DMS153 (cell line): ENCODE measurements at regions not wholly inside any gene's neighbourhood (a gene's known extent, or its start where the extent isn't known, plus 50 kb on each side); places are given as distances from the start of the nearest gene placed in this dataset.

Experiments used
- DNase-seq: peaks from one replicate; lab custom pipeline; 2025; lab: John Stamatoyannopoulos, UW

DNA sequence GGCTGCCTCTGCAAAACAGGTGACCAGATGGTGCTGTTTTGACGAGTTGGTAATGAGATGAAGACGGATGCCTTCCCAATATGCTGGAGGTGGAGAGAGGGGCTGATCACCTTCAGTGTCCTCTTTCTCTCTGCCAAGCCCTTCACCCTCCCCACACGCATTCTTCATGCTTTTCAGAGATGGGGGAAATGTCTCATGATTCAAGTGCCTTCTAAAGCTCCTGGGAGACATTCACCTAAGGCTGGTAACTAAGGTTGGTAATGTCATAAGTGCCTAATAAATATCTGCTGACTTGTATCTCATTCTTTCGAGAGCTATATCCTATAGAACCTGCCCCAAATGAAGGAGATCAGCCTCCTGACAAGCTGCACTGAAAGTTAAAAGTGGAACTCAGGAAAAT, 86.2 kb upstream of the MBNL2 start:
- DNase-seq: no peak

DNA sequence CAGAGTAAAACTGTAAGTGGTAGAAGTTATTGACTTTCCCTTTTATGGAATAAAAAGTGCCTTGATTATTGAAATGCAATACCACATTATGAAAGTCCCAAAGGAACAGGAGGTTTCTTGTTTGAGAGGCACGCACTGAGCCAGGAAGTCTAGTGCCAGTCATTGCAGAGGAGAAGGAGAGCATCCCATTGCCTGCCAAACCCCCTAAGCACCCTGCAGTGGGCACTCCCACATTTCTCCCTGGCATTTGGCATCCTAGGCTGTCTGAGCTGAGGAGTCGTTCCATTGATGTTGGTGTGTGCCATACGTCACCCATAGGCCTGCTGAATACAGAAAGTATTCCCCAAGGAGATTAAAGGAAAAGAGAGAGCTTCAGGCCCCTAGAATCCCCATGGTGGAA, 85.7 kb upstream of the MBNL2 start:
- no peak for DNase-seq

DNA sequence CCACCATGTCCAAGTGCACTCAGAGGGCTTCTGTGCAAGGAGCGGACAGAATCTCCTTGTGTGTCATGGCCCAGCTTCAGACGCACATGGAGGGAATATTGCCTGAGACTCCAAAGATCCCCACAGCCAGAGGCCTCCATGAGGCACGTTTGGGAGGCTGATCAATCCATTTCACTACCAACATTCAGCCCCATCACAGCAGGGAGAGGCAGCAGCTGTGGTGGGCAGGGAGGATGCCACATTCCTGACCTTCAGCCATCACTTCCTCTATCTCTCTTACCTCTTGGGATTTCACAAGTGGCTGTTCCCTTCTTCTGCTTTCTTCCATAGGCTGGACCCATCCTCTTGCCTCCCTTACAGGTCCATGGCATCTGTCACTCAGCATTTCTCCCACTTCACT, 82.4 kb upstream of the MBNL2 start:
- DNase-seq: no peak

DNA sequence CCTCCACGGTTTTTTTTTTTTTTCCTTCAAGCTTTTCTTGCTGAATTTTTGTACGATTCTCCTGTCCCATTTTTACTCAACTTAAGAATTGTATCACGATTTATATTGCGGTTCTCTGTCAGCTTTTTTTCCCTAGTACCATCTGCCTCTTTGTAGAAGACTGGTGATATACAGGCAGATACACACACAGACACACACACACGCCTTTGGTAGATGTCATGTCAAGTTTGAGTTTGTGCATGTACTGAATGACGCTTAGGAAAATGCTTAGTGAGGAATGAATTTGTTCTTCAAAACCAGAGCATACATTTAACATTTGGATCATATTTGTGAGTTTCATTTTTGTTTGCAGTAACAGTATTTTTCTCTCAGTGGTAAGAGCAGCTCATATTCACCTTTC, 82.0 kb upstream of the MBNL2 start:
- no peak for DNase-seq

DNA sequence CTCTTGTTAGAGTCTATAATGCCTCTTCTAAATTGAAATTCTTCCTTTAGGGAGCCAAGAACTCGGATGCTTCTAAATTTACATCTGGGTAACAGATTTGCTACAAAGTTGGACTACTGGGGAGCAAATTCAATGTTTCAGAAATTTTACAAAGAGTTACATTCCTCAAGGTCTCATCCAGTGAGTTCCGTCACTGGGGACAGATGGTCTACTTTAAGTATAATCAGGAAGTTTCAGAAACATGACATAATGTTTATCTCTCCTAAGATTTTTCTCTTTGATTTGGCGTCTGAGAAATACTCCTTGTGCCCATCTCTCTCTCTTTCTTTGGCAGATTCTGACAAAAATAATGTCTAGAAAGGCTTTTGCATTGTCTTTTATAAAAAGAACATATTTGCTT, 81.5 kb upstream of the MBNL2 start:
- DNase-seq: no peak

DNA sequence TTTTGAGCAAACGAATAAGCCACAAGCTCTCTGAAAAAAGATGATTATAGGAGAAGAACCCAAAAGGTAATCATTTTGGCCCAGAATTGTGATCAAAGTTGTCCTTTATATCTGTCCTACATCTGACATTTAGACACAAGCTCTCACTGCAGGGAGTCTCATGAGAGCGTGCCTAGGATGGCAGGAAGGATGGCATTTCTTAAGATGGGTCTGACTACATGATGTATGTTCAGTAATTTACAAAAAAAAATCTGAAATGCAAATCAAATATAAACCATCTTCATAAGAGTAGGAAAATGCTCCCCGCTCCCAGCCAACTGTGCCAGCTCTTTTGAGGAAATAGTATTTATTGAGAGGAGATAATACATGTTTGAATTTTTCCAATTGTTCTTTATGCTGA, 81.0 kb upstream of the MBNL2 start:
- DNase-seq: no peak

DNA sequence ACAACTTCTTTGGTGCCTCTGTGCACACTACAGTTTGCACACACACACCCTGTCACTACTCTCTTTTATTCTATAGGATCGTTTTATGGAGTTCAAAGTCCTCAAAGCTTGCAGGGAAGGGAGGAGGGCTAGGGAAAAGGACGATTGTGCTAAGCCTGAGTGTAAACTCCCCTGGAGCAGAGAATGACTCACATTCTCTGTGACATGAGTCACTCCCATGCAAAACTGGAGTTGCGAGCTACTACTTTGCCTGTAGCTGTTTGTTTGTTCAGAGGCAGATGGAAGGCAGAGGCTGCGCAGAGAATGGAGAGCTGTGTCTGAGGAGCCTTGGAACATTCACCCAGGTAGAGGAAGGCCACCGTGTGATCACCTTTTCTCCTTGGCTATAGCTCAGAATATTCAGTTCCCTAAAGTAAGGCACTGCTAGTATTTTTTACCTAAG, 80.5 kb upstream of the MBNL2 start:
- DNase-seq: peak; percentile 81

DNA sequence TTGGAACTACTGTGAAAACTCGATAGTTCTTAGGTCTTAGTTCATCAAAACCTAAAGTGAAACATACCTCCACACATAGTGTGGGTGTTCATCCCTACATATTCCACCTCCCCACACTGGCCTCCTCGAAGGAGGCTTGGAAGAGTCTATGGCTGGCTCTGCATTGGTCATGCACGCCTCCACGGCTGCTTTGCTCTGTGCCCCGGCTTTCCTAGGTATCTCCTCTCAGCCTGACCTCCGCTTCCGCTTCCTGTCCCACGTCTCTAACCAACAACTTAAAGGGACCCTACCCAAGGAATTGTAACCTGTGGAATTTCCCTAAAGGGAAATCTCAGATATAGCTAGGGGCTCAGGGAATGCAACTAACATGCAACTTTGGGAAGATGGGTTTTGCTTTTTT, 79.7 kb upstream of the MBNL2 start:
- no peak for DNase-seq

DNA sequence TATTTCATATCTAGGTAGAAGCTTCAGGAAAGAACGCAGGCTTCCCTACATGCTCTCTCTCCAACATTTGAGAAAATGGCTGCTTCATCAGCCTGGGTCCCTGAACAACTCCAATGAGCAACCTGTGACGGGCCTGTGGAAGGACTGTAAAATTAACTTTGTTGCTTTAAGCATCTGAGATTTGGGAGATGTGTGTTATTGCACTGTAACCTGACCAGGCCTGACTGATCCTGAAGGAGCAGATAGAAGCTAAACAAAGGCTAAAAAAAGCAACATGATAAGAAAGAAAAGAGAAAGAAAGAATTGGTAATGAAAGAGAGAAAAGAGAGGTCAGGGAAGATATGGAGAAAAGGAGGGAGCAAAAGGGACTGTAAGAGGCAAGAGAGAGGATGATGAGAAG, 77.1 kb upstream of the MBNL2 start:
- no peak for DNase-seq

DNA sequence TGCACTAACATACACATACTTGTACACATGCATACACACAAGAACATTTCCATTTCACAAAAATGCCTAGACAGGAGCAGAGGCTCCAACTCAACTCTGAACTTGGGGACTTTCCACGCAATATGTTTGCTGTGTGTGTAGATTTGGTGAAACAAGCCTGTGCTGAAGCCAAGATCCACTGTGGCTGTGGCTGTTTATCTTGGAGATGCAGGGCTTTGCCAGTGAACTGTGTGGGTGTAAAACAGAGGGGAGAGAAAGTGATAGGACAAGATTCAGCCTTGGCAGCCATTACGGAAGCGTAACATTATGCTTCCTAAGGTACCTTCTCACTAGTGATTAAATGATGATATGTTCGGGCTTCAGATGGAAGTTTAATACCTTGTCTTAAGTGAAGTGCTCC, 73.2 kb upstream of the MBNL2 start:
- DNase-seq: no peak

DNA sequence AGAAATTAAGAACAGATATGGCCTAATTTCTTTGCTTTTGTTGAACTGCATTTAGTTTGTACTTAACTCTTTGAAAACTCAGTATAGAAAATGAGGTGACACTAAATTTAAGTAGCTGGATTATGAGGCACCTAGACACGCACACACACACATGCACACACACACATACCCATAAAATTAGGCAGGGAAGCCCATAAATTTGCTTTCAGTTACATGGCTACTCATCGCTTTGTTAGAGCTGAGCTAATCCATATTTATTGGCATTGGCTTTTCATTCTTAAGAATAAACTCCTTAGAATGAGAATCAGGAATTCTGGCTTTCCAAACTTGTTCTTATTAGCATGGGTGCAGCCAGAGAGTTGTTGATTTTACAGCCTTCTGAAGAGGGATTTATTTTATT, 61.7 kb upstream of the MBNL2 start:
- no peak for DNase-seq

DNA sequence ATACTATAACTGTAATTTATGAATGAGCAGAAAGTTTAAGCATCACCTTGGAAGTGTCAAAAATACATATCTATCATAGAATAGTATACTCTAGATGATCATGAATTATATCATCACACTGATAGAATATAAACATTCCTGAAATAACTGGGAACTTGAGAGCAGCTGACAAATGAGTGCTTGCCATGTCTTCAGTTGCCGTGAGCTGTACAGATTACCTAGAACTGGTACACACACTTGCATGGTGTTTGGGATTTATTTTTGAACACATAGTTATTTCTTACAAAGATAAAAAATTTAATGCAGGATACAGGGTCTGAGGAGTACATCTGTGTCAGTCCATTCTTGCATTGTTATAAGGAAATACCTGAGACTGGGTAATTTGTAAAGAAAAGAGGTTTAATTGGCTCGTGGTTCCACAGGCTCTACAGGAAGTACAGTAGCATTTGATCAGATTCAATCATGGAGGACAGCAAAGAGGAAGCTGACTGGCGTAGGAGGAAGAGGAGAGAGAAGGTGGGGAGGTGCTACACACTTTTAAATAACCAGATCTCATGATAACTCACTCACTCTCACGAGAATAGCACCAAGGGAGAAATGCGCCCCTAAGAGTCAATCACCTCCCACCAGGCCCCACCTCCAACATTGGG, 60.4 kb upstream of the MBNL2 start:
- no peak for DNase-seq

DNA sequence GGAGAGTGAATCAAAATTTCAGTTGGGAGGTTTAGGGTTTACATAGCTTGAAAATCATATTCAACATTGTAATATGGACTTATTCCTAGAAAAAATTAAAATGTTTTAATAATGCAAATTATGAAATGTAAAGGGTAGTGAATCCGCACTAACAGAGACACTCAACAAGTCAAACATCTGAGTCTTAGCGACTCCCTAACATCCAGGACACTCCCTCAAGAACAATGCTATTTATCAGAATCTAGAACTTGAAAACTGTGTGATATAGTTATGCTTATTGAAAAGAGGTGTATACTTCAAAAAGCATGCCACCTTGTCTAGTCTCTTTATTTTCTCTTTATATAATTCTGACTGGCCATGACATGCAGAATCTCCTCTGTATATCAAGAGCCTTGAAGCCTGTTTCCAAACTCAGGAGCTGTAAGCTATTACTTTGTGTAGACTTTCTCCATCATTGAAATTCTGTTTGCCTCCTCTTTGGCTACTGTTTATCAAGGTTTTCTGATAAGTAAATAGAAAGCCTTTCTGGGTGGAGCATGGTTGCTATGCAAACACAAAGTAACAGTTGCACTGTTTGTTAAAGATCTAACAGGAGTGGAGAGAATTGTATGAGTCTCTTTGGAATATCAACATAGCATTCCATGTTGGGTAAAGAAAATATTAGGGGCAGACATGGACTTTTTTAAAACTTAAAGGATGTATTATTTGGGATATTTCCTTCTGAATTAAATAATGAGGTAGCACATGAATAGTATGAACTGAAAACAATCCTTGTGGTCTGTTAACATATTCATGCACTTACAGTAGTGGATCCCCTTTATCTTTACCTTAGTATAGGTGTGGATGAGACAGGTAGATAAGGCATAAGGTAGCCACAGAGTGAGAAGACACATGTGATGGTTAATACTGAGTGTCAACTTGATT, 56.4 kb upstream of the MBNL2 start:
- peak; percentile 69 for DNase-seq

DNA sequence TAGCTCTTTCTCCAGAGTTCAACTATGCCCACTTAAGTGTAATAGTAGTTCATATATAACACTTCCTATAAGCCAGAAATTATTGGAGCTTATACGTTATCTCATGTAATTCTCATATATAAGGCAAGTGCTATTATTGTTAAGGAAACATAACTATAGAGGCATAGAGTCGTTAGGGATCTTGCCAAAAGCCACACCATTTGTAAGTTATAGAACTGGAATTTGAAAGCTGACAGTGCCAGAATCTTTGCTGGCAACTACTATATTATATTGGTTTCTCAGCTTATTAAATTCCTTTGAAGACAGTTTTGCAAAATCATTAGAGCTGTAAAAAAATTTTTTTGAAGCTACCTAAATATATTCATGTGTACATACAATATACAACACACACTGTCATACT, 51.0 kb upstream of the MBNL2 start:
- DNase-seq: no peak
